ENCODE measurements at regions not wholly inside any gene's neighbourhood (a gene's known extent, or its start where the extent isn't known, plus 50 kb on each side); places are given as distances from the start of the nearest gene placed in this dataset.

DNA sequence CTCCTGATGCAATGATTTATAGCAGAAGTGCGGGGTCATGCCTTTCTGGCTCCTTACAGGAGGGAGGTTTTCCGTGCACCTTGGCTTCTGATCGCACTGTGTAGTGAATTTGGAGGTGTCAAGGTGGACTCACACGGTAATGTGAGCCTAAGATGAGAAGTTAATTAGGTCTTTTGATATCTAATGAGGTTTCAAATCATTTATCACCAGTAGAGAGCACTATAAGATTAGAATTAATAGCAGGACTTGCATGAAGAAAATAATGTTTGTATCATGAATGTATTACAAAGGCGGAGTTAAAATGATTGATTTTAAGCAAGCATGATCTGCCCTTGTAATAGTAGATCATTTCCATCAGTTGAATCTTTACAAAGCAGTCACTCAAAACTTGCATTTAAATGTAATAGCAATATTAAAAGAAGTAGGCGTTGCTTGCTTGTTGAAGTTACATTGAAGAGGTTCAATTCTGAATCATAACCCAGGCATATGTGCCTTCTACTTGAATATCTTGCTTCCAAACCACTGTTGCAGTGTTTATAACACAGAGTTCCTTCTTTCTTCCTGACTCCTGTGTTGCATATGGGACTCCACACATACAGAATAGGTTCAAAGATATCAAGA lies 152.1 kb downstream of the FMR1NB start:
- H3K27ac Mint-ChIP-seq (ENCODE audit: unreplicated experiment), result no peak overlapping the region
- no peak for DNase-seq
- H3K36me3 Mint-ChIP-seq (ENCODE audit: unreplicated experiment), result no peaks in the 10 kb centered on the region
- TF ChIP-seq, protein P1, sequence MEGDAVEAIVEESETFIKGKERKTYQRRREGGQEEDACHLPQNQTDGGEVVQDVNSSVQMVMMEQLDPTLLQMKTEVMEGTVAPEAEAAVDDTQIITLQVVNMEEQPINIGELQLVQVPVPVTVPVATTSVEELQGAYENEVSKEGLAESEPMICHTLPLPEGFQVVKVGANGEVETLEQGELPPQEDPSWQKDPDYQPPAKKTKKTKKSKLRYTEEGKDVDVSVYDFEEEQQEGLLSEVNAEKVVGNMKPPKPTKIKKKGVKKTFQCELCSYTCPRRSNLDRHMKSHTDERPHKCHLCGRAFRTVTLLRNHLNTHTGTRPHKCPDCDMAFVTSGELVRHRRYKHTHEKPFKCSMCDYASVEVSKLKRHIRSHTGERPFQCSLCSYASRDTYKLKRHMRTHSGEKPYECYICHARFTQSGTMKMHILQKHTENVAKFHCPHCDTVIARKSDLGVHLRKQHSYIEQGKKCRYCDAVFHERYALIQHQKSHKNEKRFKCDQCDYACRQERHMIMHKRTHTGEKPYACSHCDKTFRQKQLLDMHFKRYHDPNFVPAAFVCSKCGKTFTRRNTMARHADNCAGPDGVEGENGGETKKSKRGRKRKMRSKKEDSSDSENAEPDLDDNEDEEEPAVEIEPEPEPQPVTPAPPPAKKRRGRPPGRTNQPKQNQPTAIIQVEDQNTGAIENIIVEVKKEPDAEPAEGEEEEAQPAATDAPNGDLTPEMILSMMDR (IDR thresholded peaks at IDR 0.05; ENCODE audit: partially characterized antibody, unreplicated experiment), result no peak
- no peaks in the 10 kb centered on the region for H3K27me3 Mint-ChIP-seq (ENCODE audit: unreplicated experiment)
- no peak overlapping the region for H3K4me3 Mint-ChIP-seq (ENCODE audit: unreplicated experiment)
- no peaks in the 10 kb centered on the region for H3K4me1 Mint-ChIP-seq (ENCODE audit: low read depth, unreplicated experiment)
- H3K9me3 Mint-ChIP-seq (ENCODE audit: unreplicated experiment), result no peaks in the 10 kb centered on the region

DNA sequence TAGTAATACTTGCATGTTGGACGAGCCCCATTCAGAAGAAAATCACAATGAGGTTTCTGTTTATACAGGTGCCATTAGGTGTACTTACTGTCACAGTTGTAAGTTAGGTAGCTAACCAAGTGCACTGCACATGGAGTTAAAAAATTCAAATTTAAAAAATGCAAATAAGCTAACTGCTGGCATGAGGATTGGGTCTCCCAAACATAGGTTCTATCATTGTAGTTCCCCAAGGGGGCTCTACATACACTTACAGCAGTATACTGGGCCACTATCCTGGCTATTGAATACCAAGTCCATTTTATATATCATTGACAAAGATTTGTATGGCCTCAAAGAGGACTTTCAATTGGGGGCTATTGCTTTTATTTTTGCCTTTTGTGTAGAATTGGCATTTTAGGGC lies 153.4 kb downstream of the FMR1NB start:
- no peaks in the 10 kb centered on the region for H3K36me3 Mint-ChIP-seq (ENCODE audit: unreplicated experiment)
- no peak overlapping the region for H3K27ac Mint-ChIP-seq (ENCODE audit: unreplicated experiment)
- TF ChIP-seq, protein P1 (IDR thresholded peaks at IDR 0.05; ENCODE audit: partially characterized antibody, unreplicated experiment), result no peak
- H3K4me3 Mint-ChIP-seq (ENCODE audit: unreplicated experiment), result no peak overlapping the region
- H3K4me1 Mint-ChIP-seq (ENCODE audit: low read depth, unreplicated experiment), result no peaks in the 10 kb centered on the region
- H3K9me3 Mint-ChIP-seq (ENCODE audit: unreplicated experiment), result no peaks in the 10 kb centered on the region
- DNase-seq, result no peak
- no peaks in the 10 kb centered on the region for H3K27me3 Mint-ChIP-seq (ENCODE audit: unreplicated experiment)

DNA sequence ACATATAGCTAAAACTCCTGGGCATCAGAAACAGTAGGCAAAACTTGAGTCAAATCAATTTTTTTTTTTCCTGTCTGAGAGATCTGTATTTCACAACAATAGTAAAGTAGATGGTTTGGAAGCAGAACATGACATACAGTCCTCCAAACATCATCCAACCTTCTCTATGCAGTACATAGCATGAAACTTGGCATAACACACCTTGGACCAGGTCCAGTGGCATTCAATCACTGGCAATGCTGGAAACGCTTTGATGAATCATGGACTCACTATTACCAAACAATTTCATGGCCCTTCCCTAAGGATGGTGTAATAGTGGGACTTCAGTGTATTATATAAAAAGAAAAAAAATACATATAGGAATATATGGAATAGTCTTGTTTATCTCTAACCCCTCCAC lies 154.6 kb downstream of the FMR1NB start:
- DNase-seq, result no peak
- H3K36me3 Mint-ChIP-seq (ENCODE audit: unreplicated experiment), result no peaks in the 10 kb centered on the region
- H3K4me3 Mint-ChIP-seq (ENCODE audit: unreplicated experiment), result no peak overlapping the region
- H3K9me3 Mint-ChIP-seq (ENCODE audit: unreplicated experiment), result no peaks in the 10 kb centered on the region
- TF ChIP-seq, protein P1 (IDR thresholded peaks at IDR 0.05; ENCODE audit: partially characterized antibody, unreplicated experiment), result no peak
- no peaks in the 10 kb centered on the region for H3K4me1 Mint-ChIP-seq (ENCODE audit: low read depth, unreplicated experiment)
- no peaks in the 10 kb centered on the region for H3K27me3 Mint-ChIP-seq (ENCODE audit: unreplicated experiment)
- no peak overlapping the region for H3K27ac Mint-ChIP-seq (ENCODE audit: unreplicated experiment)

DNA sequence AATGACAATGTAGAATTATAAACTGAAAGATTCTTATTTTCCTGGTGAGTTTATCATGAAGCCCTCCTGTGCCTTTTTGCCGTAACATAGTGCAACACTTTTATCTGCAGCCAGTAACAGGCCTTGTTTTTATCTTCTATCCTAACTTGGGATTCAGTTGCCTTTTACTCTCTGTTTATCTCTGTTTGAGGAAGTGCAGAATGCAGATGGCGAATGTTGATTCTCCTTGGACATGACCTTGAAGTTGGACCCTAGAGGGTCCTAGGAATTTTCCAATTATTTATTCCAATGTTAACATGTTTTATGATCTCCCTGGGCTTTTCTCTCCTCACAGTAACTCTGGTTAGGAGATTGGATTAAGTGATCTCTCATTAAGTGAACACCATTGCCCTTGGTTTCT lies 165.0 kb downstream of the FMR1NB start:
- DNase-seq, result no peak
- TF ChIP-seq, protein P1 (IDR thresholded peaks at IDR 0.05; ENCODE audit: partially characterized antibody, unreplicated experiment), result no peak
- Mint-ChIP-seq H3K36me3 (ENCODE audit: unreplicated experiment) (no peaks in the 10 kb centered on the region), H3K4me1 (ENCODE audit: low read depth, unreplicated experiment) (peaks cover 6% of the 10 kb centered on the region), H3K27ac (ENCODE audit: unreplicated experiment) (no peak overlapping the region), H3K9me3 (ENCODE audit: unreplicated experiment) (peaks cover 5% of the 10 kb centered on the region), H3K27me3 (ENCODE audit: unreplicated experiment) (peaks cover 3% of the 10 kb centered on the region), H3K4me3 (ENCODE audit: unreplicated experiment) (no peak overlapping the region)

DNA sequence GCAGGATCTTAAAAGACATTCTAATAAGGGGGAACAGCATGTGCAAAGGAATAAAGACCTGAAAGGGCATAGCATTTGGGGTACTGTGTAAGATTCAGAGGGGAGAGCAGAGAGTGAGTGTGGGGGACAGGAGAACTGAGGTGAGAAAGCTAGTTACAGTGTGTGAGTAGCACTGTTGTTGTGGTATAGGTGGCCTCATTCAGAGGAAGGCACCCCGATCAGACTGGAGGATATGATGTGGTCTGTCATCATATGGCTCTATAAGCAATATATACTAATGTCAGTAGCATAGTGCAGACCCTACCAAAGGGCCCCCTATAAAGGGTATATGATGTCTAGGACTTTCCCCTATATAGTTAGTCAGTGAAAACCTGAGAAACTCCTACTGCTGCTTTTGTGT lies 175.8 kb downstream of the FMR1NB start:
- H3K4me3 Mint-ChIP-seq (ENCODE audit: unreplicated experiment), result no peak overlapping the region
- no peak overlapping the region for H3K27ac Mint-ChIP-seq (ENCODE audit: unreplicated experiment)
- TF ChIP-seq, protein P1 (IDR thresholded peaks at IDR 0.05; ENCODE audit: partially characterized antibody, unreplicated experiment), result no peak
- no peaks in the 10 kb centered on the region for H3K9me3 Mint-ChIP-seq (ENCODE audit: unreplicated experiment)
- H3K27me3 Mint-ChIP-seq (ENCODE audit: unreplicated experiment), result no peaks in the 10 kb centered on the region
- DNase-seq, result no peak
- H3K36me3 Mint-ChIP-seq (ENCODE audit: unreplicated experiment), result no peaks in the 10 kb centered on the region
- H3K4me1 Mint-ChIP-seq (ENCODE audit: low read depth, unreplicated experiment), result peaks cover 1% of the 10 kb centered on the region

All from glutamatergic neuron (in vitro differentiated cells).